ENCODE measurements at regions not wholly inside any gene's neighbourhood (a gene's known extent, or its start where the extent isn't known, plus 50 kb on each side); places are given as distances from the start of the nearest gene placed in this dataset.

GRCh38 chr10:64506963-64507362, 985.8 kb downstream of the REEP3 start:
- POLR2A ChIA-PET = interaction anchor here (0.7 kb wide), 1 partner anchor 225 kb away, joined by 3 read pairs; no protein-coding TSS in a partner anchor
- Mint-ChIP-seq H3K27ac (no peak overlapping the region), H3K4me1 (no peaks in the 10 kb centered on the region), H3K4me3 (no peak overlapping the region), H3K36me3 (ENCODE audit: low read depth) (no peaks in the 10 kb centered on the region), H3K27me3 (no peaks in the 10 kb centered on the region), H3K9me3 (no peaks in the 10 kb centered on the region)
- no peak for DNase-seq
- CTCF ChIA-PET = no interaction called here

GRCh38 chr10:64507651-64508028, 986.4 kb downstream of the REEP3 start:
- H3K27ac Mint-ChIP-seq = no peak overlapping the region

GRCh38 chr10:64508029-64508661, 986.9 kb downstream of the REEP3 start:
- H3K27me3 Mint-ChIP-seq = no peaks in the 10 kb centered on the region
- DNase-seq = no peak
- H3K9me3 Mint-ChIP-seq = no peaks in the 10 kb centered on the region
- ChIA-PET POLR2A (no interaction called here), CTCF (no interaction called here)
- H3K27ac Mint-ChIP-seq = no peak overlapping the region
- no peak overlapping the region for H3K4me3 Mint-ChIP-seq
- H3K36me3 Mint-ChIP-seq (ENCODE audit: low read depth) = no peaks in the 10 kb centered on the region
- H3K4me1 Mint-ChIP-seq = no peaks in the 10 kb centered on the region

More at GRCh38 chr10:64507651-64508028, 986.4 kb downstream of the REEP3 start:
- H3K9me3 Mint-ChIP-seq = no peaks in the 10 kb centered on the region
- no peaks in the 10 kb centered on the region for H3K4me1 Mint-ChIP-seq
- H3K4me3 Mint-ChIP-seq = no peak overlapping the region
- no peaks in the 10 kb centered on the region for H3K36me3 Mint-ChIP-seq (ENCODE audit: low read depth)
- no peaks in the 10 kb centered on the region for H3K27me3 Mint-ChIP-seq
- no peak for DNase-seq
- POLR2A ChIA-PET = interaction anchor here (0.7 kb wide), 1 partner anchor 226 kb away, joined by 3 read pairs; no protein-coding TSS in a partner anchor
- CTCF ChIA-PET = no interaction called here

- Mint-ChIP-seq H3K4me1 (no peaks in the 10 kb centered on the region), H3K27ac (no peak overlapping the region), H3K27me3 (no peaks in the 10 kb centered on the region), H3K9me3 (no peaks in the 10 kb centered on the region), H3K36me3 (ENCODE audit: low read depth) (no peaks in the 10 kb centered on the region), H3K4me3 (no peak overlapping the region)
- ChIA-PET CTCF (no interaction called here), POLR2A (no interaction called here)
- DNase-seq = no peak
Observed at GRCh38 chr10:64515970-64516699, 994.9 kb downstream of the REEP3 start.

- Mint-ChIP-seq H3K27me3 (no peaks in the 10 kb centered on the region), H3K9me3 (no peaks in the 10 kb centered on the region), H3K4me3 (no peak overlapping the region), H3K4me1 (no peaks in the 10 kb centered on the region), H3K27ac (no peak overlapping the region), H3K36me3 (ENCODE audit: low read depth) (no peaks in the 10 kb centered on the region)
- ChIA-PET CTCF (no interaction called here), POLR2A (no interaction called here)
- no peak for DNase-seq
Observed at GRCh38 chr10:64518456-64518855, 997.3 kb downstream of the REEP3 start.

GRCh38 chr10:64519427-64519826, 998.2 kb downstream of the REEP3 start:
- no peak for DNase-seq
- POLR2A ChIA-PET = no interaction called here
- H3K4me3 Mint-ChIP-seq = no peak overlapping the region
- H3K36me3 Mint-ChIP-seq (ENCODE audit: low read depth) = no peaks in the 10 kb centered on the region
- H3K27me3 Mint-ChIP-seq = no peaks in the 10 kb centered on the region
- H3K4me1 Mint-ChIP-seq = no peaks in the 10 kb centered on the region
- no peak overlapping the region for H3K27ac Mint-ChIP-seq
- CTCF ChIA-PET = no interaction called here
- no peaks in the 10 kb centered on the region for H3K9me3 Mint-ChIP-seq

- ChIA-PET POLR2A (no interaction called here), CTCF (no interaction called here)
- H3K4me1 Mint-ChIP-seq = no peaks in the 10 kb centered on the region
- H3K9me3 Mint-ChIP-seq = no peaks in the 10 kb centered on the region
- DNase-seq = no peak
- H3K36me3 Mint-ChIP-seq (ENCODE audit: low read depth) = no peaks in the 10 kb centered on the region
- no peak overlapping the region for H3K27ac Mint-ChIP-seq
- no peaks in the 10 kb centered on the region for H3K27me3 Mint-ChIP-seq
- no peak overlapping the region for H3K4me3 Mint-ChIP-seq
Observed at GRCh38 chr10:64519831-64520230, 998.6 kb downstream of the REEP3 start.

- H3K27ac Mint-ChIP-seq = no peak overlapping the region
- no peaks in the 10 kb centered on the region for H3K9me3 Mint-ChIP-seq
- H3K4me3 Mint-ChIP-seq = no peak overlapping the region
- no peak for DNase-seq
- H3K36me3 Mint-ChIP-seq (ENCODE audit: low read depth) = no peaks in the 10 kb centered on the region
- CTCF ChIA-PET = no interaction called here
- H3K4me1 Mint-ChIP-seq = no peaks in the 10 kb centered on the region
- H3K27me3 Mint-ChIP-seq = no peaks in the 10 kb centered on the region
- POLR2A ChIA-PET = no interaction called here
Observed at GRCh38 chr10:64523065-64523759, 1002.0 kb downstream of the REEP3 start.

GRCh38 chr10:64528294-64529002, 1007.2 kb downstream of the REEP3 start:
- ChIA-PET POLR2A (no interaction called here), CTCF (no interaction called here)
- Mint-ChIP-seq H3K4me3 (no peak overlapping the region), H3K27ac (no peak overlapping the region), H3K27me3 (no peaks in the 10 kb centered on the region), H3K36me3 (ENCODE audit: low read depth) (no peaks in the 10 kb centered on the region), H3K9me3 (no peaks in the 10 kb centered on the region), H3K4me1 (no peaks in the 10 kb centered on the region)
- no peak for DNase-seq

- Mint-ChIP-seq H3K27ac (no peak overlapping the region), H3K4me3 (no peak overlapping the region), H3K27me3 (no peaks in the 10 kb centered on the region), H3K36me3 (ENCODE audit: low read depth) (no peaks in the 10 kb centered on the region), H3K9me3 (no peaks in the 10 kb centered on the region), H3K4me1 (no peaks in the 10 kb centered on the region)
- POLR2A ChIA-PET = no interaction called here
- CTCF ChIA-PET = no interaction called here
- DNase-seq = no peak
Observed at GRCh38 chr10:64529003-64529350, 1007.8 kb downstream of the REEP3 start.

GRCh38 chr10:64534616-64535015, 1013.4 kb downstream of the REEP3 start:
- no peaks in the 10 kb centered on the region for H3K4me1 Mint-ChIP-seq
- DNase-seq = no peak
- no peak overlapping the region for H3K27ac Mint-ChIP-seq
- H3K4me3 Mint-ChIP-seq = no peak overlapping the region
- ChIA-PET POLR2A (no interaction called here), CTCF (no interaction called here)
- H3K36me3 Mint-ChIP-seq (ENCODE audit: low read depth) = no peaks in the 10 kb centered on the region
- H3K9me3 Mint-ChIP-seq = no peaks in the 10 kb centered on the region
- H3K27me3 Mint-ChIP-seq = no peaks in the 10 kb centered on the region

GRCh38 chr10:64535131-64535867, 1014.1 kb downstream of the REEP3 start:
- no peak for DNase-seq
- no peak overlapping the region for H3K4me3 Mint-ChIP-seq
- H3K9me3 Mint-ChIP-seq = no peaks in the 10 kb centered on the region
- no peaks in the 10 kb centered on the region for H3K4me1 Mint-ChIP-seq
- no peaks in the 10 kb centered on the region for H3K36me3 Mint-ChIP-seq (ENCODE audit: low read depth)
- ChIA-PET CTCF (no interaction called here), POLR2A (no interaction called here)
- no peaks in the 10 kb centered on the region for H3K27me3 Mint-ChIP-seq
- no peak overlapping the region for H3K27ac Mint-ChIP-seq

GRCh38 chr10:64537112-64537511, 1015.9 kb downstream of the REEP3 start:
- no peak for DNase-seq
- Mint-ChIP-seq H3K4me1 (no peaks in the 10 kb centered on the region), H3K36me3 (ENCODE audit: low read depth) (no peaks in the 10 kb centered on the region), H3K9me3 (no peaks in the 10 kb centered on the region), H3K27me3 (no peaks in the 10 kb centered on the region), H3K4me3 (no peak overlapping the region), H3K27ac (no peak overlapping the region)
- ChIA-PET CTCF (no interaction called here), POLR2A (no interaction called here)
